PC-9 (cell line): ENCODE measurements at regions not wholly inside any gene's neighbourhood (a gene's known extent, or its start where the extent isn't known, plus 50 kb on each side); places are given as distances from the start of the nearest gene placed in this dataset.

Experiments used
- BruUV-seq: library from RNA; stranded (reverse); fragments of 400-500 nt; replicated peaks from 2 replicates; lab custom pipeline; 2021; lab: Mats Ljungman, UMichigan
- CTCF ChIA-PET: fragments of 300-600 bp; sonication (Branson Sonifier 250); formaldehyde crosslinking; loops from one replicate; lab custom pipeline; 2022; ENCODE audit warnings: antibody characterized with exemption; lab: Charles Lee
- POLR2A ChIA-PET: fragments of 300-600 bp; sonication (Branson Sonifier 250); formaldehyde crosslinking; loops from one replicate; lab custom pipeline; 2022; ENCODE audit warnings: antibody characterized with exemption; ENCODE audit not compliant: unreplicated experiment; lab: Charles Lee
- DNase-seq, 2 experiments: peaks; one replicate each; pipeline versions ENCODE4 v3.0.0 to v3.0.0-alpha.2; 2015 to 2022; ENCODE audit warnings: mixed read lengths in 1 of 2
- H2AFZ ChIP-seq: fragments of 200-600 bp; sonication (generic); 2 replicates; pipeline ENCODE4 v1.8.1; 2017; ENCODE audit warnings: antibody characterized with exemption
- H3F3A ChIP-seq: fragments of 200-600 bp; sonication (generic); 2 replicates; pipeline ENCODE4 v1.8.1; 2017; ENCODE audit warnings: antibody characterized with exemption, mild to moderate bottlenecking, low read depth; ENCODE audit not compliant: insufficient read depth
- H3K27ac ChIP-seq: fragments of 200-600 bp; sonication (generic); 2 replicates; pipeline ENCODE4 v1.6.1; 2016; ENCODE audit warnings: mixed run types
- H3K27me3 ChIP-seq: fragments of 200-600 bp; sonication (generic); 2 replicates; pipeline ENCODE4 v1.6.1; 2016; ENCODE audit warnings: low read depth, mixed run types; ENCODE audit not compliant: insufficient read depth
- H3K36me3 ChIP-seq: fragments of 200-600 bp; sonication (generic); 2 replicates; pipeline ENCODE4 v1.6.1; 2016; ENCODE audit warnings: low read depth, mixed run types
- H3K4me1 ChIP-seq: fragments of 200-600 bp; sonication (generic); replicated peaks from 2 replicates; pipeline ENCODE4 v1.6.1; 2016; ENCODE audit warnings: mixed run types; ENCODE audit not compliant: insufficient read depth
- H3K4me2 ChIP-seq: fragments of 200-600 bp; sonication (generic); 2 replicates; pipeline ENCODE4 v1.6.1; 2017; ENCODE audit warnings: mixed run types
- H3K4me3 ChIP-seq: fragments of 200-600 bp; sonication (generic); 2 replicates; pipeline ENCODE4 v1.6.1; 2016; ENCODE audit warnings: mixed run types
- H3K79me2 ChIP-seq: fragments of 200-600 bp; sonication (generic); 2 replicates; pipeline ENCODE4 v1.6.1; 2017; ENCODE audit warnings: low read depth, mixed run types
- H3K9me2 ChIP-seq: fragments of 200-600 bp; sonication (generic); 2 replicates; pipeline ENCODE4 v1.8.1; 2017; ENCODE audit warnings: mild to moderate bottlenecking; ENCODE audit not compliant: insufficient read depth
- H3K9me3 ChIP-seq: fragments of 200-600 bp; sonication (generic); 2 replicates; pipeline ENCODE4 v1.8.1; 2016; ENCODE audit warnings: low read depth; ENCODE audit not compliant: insufficient read depth
- H4K20me1 ChIP-seq: fragments of 200-600 bp; sonication (generic); 2 replicates; pipeline ENCODE4 v1.8.1; 2017; ENCODE audit not compliant: insufficient read depth
- CTCF ChIP-seq: fragments of 200-600 bp; sonication (generic); conservative IDR thresholded peaks from 2 replicates; pipeline ENCODE4 v1.6.1; 2017; ENCODE audit warnings: mixed run types, antibody characterized with exemption, mild to moderate bottlenecking, moderate library complexity
- EZH2 ChIP-seq: fragments of 200-600 bp; sonication (generic); IDR thresholded peaks from 2 replicates; pipeline ENCODE4 v1.8.0; 2017; ENCODE audit warnings: antibody characterized with exemption, low read depth
- intact Hi-C: fragments of 100-400 bp; cut with micrococcal nuclease; formaldehyde crosslinking; loops from one replicate; pipeline ENCODE4 v1.10.0; 2022; ENCODE audit not compliant: unreplicated experiment

DNA sequence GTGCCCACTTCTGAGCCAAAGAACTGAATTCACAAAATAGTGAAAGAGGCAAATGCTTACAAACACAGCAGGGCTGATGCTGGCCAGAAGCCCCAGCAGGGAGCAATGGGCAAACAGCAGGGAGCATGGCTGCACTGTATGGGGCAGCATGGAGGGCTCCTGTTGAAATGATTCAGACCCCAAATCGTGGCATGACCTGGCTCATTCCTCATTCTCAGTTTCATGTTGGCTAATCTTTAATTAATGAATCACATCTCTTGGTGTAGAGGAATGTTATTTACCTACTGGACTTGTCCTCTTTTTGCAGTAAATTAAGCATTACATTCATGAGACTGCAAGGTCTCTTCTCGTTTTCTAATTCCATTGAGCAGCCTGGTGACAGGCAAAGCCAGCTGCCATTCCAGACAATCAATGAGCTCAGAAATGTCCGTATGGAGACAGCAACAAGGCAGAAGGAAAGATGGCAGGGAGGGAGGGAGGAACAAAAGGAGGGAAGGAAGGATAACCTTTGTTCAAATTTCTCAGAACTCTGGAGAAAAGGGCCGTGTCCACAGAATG, 84.9 kb upstream of the ST8SIA3 start:
- DNase-seq: no peak
- H2AFZ ChIP-seq: no peak overlapping the region
- POLR2A ChIA-PET: no interaction called here
- H3K27me3 ChIP-seq: no peaks in the 10 kb centered on the region
- no TSS peak for BruUV-seq
- no peak overlapping the region for H3K4me2 ChIP-seq
- H3K27ac ChIP-seq: no peak overlapping the region
- intact Hi-C loops: no loop called here
- no peaks in the 10 kb centered on the region for H4K20me1 ChIP-seq
- no peaks in the 10 kb centered on the region for H3F3A ChIP-seq
- H3K79me2 ChIP-seq: no peaks in the 10 kb centered on the region
- H3K4me1 ChIP-seq: no peaks in the 10 kb centered on the region
- no peaks in the 10 kb centered on the region for H3K9me3 ChIP-seq
- no peaks in the 10 kb centered on the region for H3K36me3 ChIP-seq
- H3K4me3 ChIP-seq: no peak overlapping the region
- no peaks in the 10 kb centered on the region for H3K9me2 ChIP-seq
- CTCF ChIA-PET: no interaction called here
- TF ChIP-seq CTCF (no peak), EZH2 (no peak)

DNA sequence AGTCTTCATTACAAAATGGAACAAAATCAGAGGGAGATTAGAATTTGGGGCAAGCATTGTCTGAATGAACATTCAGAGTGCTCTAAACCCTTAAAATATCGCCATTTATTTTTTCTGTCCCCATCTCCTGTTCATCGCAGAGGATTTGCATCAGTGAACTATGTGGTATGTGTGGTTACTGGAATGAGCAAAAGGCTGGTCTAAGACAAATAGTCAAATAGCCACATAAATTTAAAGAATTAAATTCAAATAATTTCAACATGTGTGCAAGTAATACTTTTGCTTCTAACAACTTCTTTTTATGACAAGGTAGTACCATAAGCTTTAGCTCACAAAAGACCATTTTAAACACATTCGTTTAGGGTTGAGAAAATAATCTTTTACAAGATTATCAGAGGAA, 82.6 kb upstream of the ST8SIA3 start:
- no peak for TF ChIP-seq CTCF
- CTCF ChIA-PET: no interaction called here

DNA sequence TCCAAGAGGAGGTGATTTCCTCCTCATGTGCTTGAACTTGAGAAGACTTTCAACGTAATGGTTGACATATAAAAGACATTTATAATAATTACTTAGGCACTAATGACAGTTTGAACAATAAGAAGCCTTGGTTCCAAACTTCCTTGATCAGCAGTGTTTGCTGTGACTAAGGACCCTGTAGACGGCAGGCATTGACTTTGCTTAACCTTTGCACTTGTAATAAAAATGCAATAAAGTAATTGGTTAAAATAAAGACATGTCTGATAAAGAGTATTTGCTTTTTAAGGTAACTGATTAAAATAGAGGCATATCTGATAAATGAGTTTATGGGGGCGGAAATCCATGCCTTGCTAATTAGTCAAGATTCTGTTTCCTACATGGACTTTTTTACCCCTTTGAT, 82.2 kb upstream of the ST8SIA3 start:
- no peaks in the 10 kb centered on the region for H3K4me1 ChIP-seq
- intact Hi-C loops: no loop called here
- H3K36me3 ChIP-seq: no peaks in the 10 kb centered on the region
- no peak overlapping the region for H2AFZ ChIP-seq
- no peaks in the 10 kb centered on the region for H3K9me2 ChIP-seq
- no peaks in the 10 kb centered on the region for H3K79me2 ChIP-seq
- BruUV-seq: no TSS peak
- no peaks in the 10 kb centered on the region for H3K9me3 ChIP-seq
- ChIA-PET CTCF (no interaction called here), POLR2A (no interaction called here)
- DNase-seq: no peak
- no peak overlapping the region for H3K4me3 ChIP-seq
- no peak overlapping the region for H3K4me2 ChIP-seq
- H3K27me3 ChIP-seq: no peaks in the 10 kb centered on the region
- no peaks in the 10 kb centered on the region for H3F3A ChIP-seq
- H3K27ac ChIP-seq: no peak overlapping the region
- no peaks in the 10 kb centered on the region for H4K20me1 ChIP-seq
- TF ChIP-seq CTCF (no peak), EZH2 (no peak)

More for the DNA sequence above, 82.6 kb upstream of the ST8SIA3 start:
- POLR2A ChIA-PET: no interaction called here
- Histone ChIP-seq H3K9me3 (no peaks in the 10 kb centered on the region), H3K4me3 (no peak overlapping the region), H3K27ac (no peak overlapping the region), H4K20me1 (no peaks in the 10 kb centered on the region), H3K27me3 (no peaks in the 10 kb centered on the region), H3K9me2 (no peaks in the 10 kb centered on the region), H3K79me2 (no peaks in the 10 kb centered on the region), H3K36me3 (no peaks in the 10 kb centered on the region), H3K4me1 (no peaks in the 10 kb centered on the region), H3F3A (no peaks in the 10 kb centered on the region), H2AFZ (no peak overlapping the region), H3K4me2 (no peak overlapping the region)
- BruUV-seq: no TSS peak
- intact Hi-C loops: no loop called here
- DNase-seq: no peak
